ENCODE measurements at regions not wholly inside any gene's neighbourhood (a gene's known extent, or its start where the extent isn't known, plus 50 kb on each side); places are given as distances from the start of the nearest gene placed in this dataset.

DNA sequence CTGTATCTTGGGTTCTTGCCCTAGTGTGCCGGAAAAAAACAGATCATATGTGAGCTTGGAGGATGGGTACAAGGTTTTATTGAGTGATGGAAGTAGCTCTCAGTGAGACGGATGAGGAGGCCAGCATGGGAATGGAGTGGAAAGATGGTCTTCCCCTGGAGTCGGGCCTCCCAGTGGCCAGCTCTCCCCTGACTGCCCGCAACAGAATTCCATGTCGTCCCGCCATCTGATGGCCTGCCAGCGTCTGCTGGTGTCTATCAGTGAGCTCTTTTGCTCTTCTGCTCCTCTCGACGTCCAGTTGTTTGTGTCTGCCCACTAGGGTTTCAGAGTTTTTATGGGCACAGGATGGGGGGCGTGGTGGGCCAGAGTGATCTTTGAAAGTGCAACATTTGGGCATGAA lies 315.2 kb upstream of the BRINP3 start:
- in situ Hi-C loops (cut with HindIII; ENCODE audit: low pct_ligation_motif_present, low sequenced_read_pairs): no loop called here
- TF ChIP-seq, protein P1, sequence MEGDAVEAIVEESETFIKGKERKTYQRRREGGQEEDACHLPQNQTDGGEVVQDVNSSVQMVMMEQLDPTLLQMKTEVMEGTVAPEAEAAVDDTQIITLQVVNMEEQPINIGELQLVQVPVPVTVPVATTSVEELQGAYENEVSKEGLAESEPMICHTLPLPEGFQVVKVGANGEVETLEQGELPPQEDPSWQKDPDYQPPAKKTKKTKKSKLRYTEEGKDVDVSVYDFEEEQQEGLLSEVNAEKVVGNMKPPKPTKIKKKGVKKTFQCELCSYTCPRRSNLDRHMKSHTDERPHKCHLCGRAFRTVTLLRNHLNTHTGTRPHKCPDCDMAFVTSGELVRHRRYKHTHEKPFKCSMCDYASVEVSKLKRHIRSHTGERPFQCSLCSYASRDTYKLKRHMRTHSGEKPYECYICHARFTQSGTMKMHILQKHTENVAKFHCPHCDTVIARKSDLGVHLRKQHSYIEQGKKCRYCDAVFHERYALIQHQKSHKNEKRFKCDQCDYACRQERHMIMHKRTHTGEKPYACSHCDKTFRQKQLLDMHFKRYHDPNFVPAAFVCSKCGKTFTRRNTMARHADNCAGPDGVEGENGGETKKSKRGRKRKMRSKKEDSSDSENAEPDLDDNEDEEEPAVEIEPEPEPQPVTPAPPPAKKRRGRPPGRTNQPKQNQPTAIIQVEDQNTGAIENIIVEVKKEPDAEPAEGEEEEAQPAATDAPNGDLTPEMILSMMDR (IDR thresholded peaks at IDR 0.05; ENCODE audit: low read depth, low read length, missing control alignments): no peak
- H3K36me3 ChIP-seq (replicated peaks): no peaks in the 10 kb centered on the region
- H3K4me3 ChIP-seq (ENCODE audit: low read depth, low read length): no peak overlapping the region
- DNase-seq: no peak
- no peaks in the 10 kb centered on the region for H3K27me3 ChIP-seq (replicated peaks)
- H3K27ac ChIP-seq: no peak overlapping the region

DNA sequence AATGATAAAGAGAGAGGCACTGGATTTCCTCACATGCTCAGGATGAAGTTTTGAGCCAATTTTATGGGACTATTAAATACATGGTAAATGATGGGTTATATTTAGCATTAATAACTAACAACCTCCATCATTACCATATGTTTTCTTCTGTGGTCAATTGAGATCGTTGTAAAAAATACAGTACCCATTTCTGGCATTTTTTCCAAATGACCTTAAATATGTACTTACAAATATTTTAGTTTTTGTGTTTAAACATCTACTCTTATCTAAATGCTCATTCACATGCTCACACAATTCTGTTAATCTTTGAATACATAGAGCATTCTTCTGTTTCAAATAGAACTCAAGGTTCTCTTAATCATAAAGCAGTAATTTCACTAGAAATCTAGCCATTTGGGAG lies 330.0 kb upstream of the BRINP3 start:
- Histone ChIP-seq H3K27me3 (replicated peaks) (no peaks in the 10 kb centered on the region), H3K36me3 (replicated peaks) (no peaks in the 10 kb centered on the region), H3K27ac (no peak overlapping the region), H3K4me3 (ENCODE audit: low read depth, low read length) (no peak overlapping the region)
- TF ChIP-seq, protein P1 (IDR thresholded peaks at IDR 0.05; ENCODE audit: low read depth, low read length, missing control alignments): no peak
- in situ Hi-C loops (cut with HindIII; ENCODE audit: low pct_ligation_motif_present, low sequenced_read_pairs): no loop called here
- DNase-seq: no peak

DNA sequence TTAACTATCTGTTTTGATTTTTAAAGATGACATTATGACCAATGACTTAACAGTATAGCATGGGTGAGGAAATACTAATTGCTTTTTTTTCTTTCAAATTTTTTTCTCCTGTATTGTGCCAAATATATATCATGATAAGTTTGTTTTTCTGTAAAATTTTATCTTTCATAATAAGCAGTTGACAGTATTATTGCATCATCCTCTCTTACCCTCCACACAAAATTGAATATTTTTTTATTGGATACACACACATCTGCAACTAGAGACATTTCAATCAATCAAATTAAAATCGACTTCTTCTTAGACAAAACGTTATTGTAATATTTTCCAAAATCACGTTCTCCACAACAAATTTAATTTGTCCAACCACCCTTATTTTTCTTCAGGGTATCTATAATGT lies 330.4 kb upstream of the BRINP3 start:
- H3K36me3 ChIP-seq (replicated peaks): no peaks in the 10 kb centered on the region
- H3K4me3 ChIP-seq (ENCODE audit: low read depth, low read length): no peak overlapping the region
- no peak for DNase-seq
- no peak overlapping the region for H3K27ac ChIP-seq
- TF ChIP-seq, protein P1 (IDR thresholded peaks at IDR 0.05; ENCODE audit: low read depth, low read length, missing control alignments): no peak
- H3K27me3 ChIP-seq (replicated peaks): no peaks in the 10 kb centered on the region
- in situ Hi-C loops (cut with HindIII; ENCODE audit: low pct_ligation_motif_present, low sequenced_read_pairs): no loop called here

DNA sequence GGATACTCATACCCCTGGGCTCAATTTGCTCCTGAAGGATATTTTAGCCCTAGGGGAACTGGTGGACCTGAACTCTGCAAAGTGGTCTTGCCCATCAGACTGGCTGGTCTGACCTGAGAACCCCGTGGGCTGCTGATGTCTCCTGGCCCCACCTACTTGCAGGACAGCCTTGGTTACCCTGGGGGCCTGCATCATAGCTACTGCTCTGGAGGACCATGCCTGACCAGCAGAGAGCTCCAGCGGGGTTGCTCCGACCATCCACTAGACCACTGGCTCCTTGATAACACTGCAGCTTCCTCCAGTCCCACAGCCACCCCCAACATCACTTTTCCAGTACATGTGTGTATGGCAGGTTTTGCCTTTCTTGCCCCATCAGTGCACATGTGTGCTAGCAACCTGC lies 331.6 kb upstream of the BRINP3 start:
- TF ChIP-seq, protein P1 (IDR thresholded peaks at IDR 0.05; ENCODE audit: low read depth, low read length, missing control alignments): no peak

DNA sequence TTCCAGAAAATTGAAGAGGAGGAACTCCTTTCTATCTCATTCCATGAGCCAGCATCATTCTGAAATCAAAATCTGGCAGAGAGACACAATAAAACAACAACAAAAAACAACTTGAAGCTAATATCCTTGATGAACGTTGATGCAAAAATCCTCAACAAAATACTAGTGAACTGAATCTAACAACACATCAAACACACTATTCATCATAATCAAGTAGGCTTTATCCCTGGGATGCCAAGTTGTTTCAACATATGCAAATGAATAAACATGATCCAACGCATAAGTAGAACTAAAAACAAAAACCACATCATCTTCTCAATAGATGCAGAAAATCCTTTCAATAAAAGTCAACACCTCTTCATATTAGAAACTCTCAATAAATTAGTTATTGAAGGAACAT lies 335.3 kb upstream of the BRINP3 start:
- in situ Hi-C loops (cut with HindIII; ENCODE audit: low pct_ligation_motif_present, low sequenced_read_pairs): no loop called here
- no peak for DNase-seq
- no peaks in the 10 kb centered on the region for H3K36me3 ChIP-seq (replicated peaks)
- no peaks in the 10 kb centered on the region for H3K27me3 ChIP-seq (replicated peaks)
- H3K4me3 ChIP-seq (ENCODE audit: low read depth, low read length): no peak overlapping the region
- H3K27ac ChIP-seq: no peak overlapping the region
- TF ChIP-seq, protein P1 (IDR thresholded peaks at IDR 0.05; ENCODE audit: low read depth, low read length, missing control alignments): no peak

More for the DNA sequence above, 331.6 kb upstream of the BRINP3 start:
- Histone ChIP-seq H3K27me3 (replicated peaks) (no peaks in the 10 kb centered on the region), H3K4me3 (ENCODE audit: low read depth, low read length) (no peak overlapping the region), H3K27ac (no peak overlapping the region), H3K36me3 (replicated peaks) (no peaks in the 10 kb centered on the region)
- no peak for DNase-seq
- in situ Hi-C loops (cut with HindIII; ENCODE audit: low pct_ligation_motif_present, low sequenced_read_pairs): no loop called here

DNA sequence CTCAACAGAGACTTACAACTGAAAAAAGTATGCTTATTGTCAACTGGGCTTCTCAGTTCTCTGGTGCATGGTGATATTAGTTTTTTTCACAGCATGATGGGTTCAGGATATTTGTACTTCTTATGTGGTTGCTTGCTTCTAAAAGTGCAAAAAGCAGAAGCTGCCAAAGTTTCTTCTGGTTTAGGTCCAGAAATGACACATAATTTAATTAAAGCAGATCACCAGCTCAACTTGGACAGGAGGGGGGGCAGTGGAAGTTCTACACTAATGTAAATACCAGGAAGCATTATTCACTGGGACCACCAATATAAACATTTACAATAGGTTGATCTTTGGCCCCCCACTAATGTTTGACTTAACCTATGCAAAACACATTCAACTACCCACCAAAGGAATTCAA lies 354.8 kb upstream of the BRINP3 start:
- TF ChIP-seq, protein P1 (IDR thresholded peaks at IDR 0.05; ENCODE audit: low read depth, low read length, missing control alignments): no peak
- Histone ChIP-seq H3K27me3 (replicated peaks) (no peaks in the 10 kb centered on the region), H3K4me3 (ENCODE audit: low read depth, low read length) (no peak overlapping the region), H3K27ac (no peak overlapping the region), H3K36me3 (replicated peaks) (no peaks in the 10 kb centered on the region)
- in situ Hi-C loops (cut with HindIII; ENCODE audit: low pct_ligation_motif_present, low sequenced_read_pairs): no loop called here
- no peak for DNase-seq
